ENCODE measurements at regions not wholly inside any gene's neighbourhood (a gene's known extent, or its start where the extent isn't known, plus 50 kb on each side); places are given as distances from the start of the nearest gene placed in this dataset.

GRCh38 chrX:7412840-7413239 lies 264.9 kb upstream of the PUDP start:
- TF ChIP-seq CTCF (IDR thresholded peaks at IDR 0.05), result no peak
- TF ChIP-seq EZH2 (IDR thresholded peaks at IDR 0.05; ENCODE audit: borderline replicate concordance, insufficient read depth, low read depth, low read length, poor library complexity, severe bottlenecking), result no peak

Data from B cell (primary cell).